ENCODE measurements at regions not wholly inside any gene's neighbourhood (a gene's known extent, or its start where the extent isn't known, plus 50 kb on each side); places are given as distances from the start of the nearest gene placed in this dataset.
"Not testable (repeated sequence)": the region's sequence is repeated elsewhere in the genome, so short reads cannot be mapped to it uniquely, and the experiment has no call there.

GRCh38 chr2:111375320-111375883 is 254.7 kb downstream of the BCL2L11 start:
- DNase-seq (ENCODE audit: low spot score); H3K27ac ChIP-seq; H3K4me3 ChIP-seq: not testable (repeated sequence)

GRCh38 chr2:111376272-111376970 is 255.7 kb downstream of the BCL2L11 start:
- not testable (repeated sequence) for H3K4me3 ChIP-seq; DNase-seq (ENCODE audit: low spot score); H3K27ac ChIP-seq

GRCh38 chr2:111376971-111377352 is 256.2 kb downstream of the BCL2L11 start:
- DNase-seq (ENCODE audit: low spot score); H3K4me3 ChIP-seq; H3K27ac ChIP-seq: not testable (repeated sequence)

GRCh38 chr2:111377386-111377959 is 256.8 kb downstream of the BCL2L11 start:
- H3K27ac ChIP-seq; DNase-seq (ENCODE audit: low spot score); H3K4me3 ChIP-seq: not testable (repeated sequence)

DNA sequence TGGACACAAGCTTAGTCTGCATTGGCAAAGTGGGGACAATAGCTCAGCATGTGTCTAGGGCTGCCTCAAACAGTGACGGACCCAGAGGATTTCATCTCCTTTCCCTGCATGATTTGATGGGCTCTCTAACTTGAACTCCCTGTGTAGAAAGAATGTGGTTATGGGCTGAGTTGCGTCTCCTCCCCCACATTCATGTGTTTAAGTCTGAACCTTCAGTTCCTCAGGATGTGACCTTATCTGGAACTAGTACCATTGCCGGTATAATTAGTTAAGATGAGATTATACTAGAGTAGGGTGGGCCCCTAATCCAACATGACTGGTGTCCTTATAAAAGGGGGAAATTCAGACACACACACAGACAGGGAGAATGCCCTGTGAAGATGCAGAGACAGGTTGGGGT is 257.6 kb downstream of the BCL2L11 start:
- DNase-seq (ENCODE audit: low spot score); H3K27ac ChIP-seq; H3K4me3 ChIP-seq: not testable (repeated sequence)

DNA sequence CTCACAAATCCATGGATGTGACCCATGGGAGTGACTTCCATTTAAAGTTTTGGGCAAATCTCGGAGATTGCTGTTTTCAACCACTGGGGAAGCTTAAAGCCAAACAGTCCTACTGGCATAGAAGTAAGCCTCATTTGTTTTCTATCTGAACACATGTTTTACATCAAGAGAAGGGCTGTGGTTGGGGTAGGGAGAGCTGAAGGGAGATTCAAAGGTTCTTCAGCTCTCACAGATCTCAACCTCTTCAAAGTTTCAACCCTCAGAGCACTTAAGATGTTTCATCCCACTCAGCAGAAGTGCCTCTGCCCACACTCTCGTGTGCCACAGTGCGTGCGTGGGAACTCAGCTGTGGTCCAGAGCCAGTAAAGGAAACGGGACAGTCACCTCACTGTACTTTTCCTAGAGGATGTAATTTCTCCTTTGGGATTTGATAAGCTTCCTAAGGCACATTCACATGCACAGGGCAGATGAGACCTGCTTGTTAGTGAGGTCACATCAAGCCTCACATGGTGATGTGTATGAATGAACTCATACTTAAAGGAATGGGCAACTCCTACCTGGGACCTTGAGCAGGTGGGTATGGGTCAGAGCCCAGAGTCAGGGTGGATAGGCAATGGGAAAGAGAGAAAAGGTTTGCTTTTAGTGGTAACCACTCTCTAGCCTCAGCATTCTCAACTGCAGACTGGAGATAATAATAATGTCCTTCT is 260.2 kb downstream of the BCL2L11 start:
- H3K4me3 ChIP-seq; H3K27ac ChIP-seq; DNase-seq (ENCODE audit: low spot score): not testable (repeated sequence)

- not testable (repeated sequence) for DNase-seq (ENCODE audit: low spot score); H3K27ac ChIP-seq; H3K4me3 ChIP-seq
These were observed 261.0 kb downstream of the BCL2L11 start for GRCh38 chr2:111381530-111382306.

DNA sequence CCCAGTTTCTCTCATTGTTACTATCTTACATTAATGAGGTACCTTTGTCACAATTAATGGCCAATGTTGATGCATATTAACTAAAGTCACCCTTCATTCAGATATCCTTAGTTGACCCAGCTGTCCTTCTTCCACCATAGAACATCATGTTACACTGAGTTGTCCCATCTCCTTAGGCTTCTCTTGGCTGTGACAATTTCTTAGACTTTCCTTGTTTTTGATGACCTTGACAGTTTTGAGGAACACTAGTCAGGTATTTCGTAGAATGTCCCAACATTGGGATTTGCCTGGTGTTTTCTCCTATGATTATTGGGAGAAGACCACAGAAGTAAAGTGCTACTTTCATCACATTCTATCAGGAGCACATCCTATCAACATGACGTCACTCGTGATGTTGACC is 261.8 kb downstream of the BCL2L11 start:
- H3K4me3 ChIP-seq; DNase-seq (ENCODE audit: low spot score); H3K27ac ChIP-seq: not testable (repeated sequence)

GRCh38 chr2:111383311-111383710 is 262.6 kb downstream of the BCL2L11 start:
- not testable (repeated sequence) for H3K27ac ChIP-seq; H3K4me3 ChIP-seq; DNase-seq (ENCODE audit: low spot score)

DNA sequence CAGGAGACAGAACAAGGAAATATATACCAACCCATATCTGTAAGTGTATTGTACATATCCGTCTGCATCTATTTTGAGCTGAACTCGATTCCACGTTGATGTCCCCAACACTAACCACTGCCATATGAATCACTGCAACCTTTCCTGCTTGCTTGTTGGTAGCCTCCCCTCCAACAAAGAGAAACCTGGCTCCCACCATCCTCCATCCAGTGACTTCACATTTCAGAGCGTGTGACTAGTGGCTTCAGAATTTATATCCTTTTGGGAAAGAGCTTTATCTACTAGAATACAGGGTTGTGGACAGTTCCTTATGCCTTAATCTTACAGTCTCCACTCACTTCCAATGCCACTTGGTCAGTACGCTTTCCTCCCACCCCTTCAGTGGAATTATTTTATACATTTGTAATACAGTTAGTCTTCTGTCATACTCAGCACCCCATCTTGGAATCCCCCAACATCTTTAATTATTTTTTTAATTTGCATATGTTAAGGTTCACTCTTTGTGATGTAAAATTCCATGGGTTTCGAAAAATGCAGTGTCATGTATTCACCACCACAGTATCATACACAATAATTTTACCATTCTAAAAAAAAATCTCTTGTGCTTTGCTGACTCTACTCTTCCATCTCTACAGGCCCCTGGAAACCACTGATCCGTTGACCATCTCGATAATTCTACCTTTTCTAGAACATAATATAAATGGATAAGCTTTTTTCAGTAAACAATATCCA is 264.7 kb downstream of the BCL2L11 start:
- DNase-seq (ENCODE audit: low spot score); H3K27ac ChIP-seq; H3K4me3 ChIP-seq: not testable (repeated sequence)

DNA sequence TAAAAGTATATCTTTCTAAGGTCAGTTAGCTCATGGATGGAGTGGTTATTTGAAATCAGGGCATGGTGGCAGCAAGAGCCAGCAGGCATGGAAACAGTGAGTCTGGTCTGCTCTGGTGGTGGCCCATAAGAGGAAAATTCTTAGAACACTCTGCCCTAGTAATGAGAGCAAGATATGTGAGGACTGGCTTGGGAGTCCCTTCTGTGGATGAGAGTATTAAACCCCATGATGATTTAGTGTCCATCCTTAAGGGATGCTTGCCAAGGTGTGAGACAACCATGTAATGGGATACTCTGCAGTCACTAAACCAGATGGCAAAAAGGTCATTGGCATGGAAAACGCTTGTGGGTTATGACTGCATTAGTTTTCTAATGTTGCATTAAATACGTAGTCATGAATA is 269.9 kb downstream of the BCL2L11 start:
- not testable (repeated sequence) for H3K27ac ChIP-seq; DNase-seq (ENCODE audit: low spot score)

DNA sequence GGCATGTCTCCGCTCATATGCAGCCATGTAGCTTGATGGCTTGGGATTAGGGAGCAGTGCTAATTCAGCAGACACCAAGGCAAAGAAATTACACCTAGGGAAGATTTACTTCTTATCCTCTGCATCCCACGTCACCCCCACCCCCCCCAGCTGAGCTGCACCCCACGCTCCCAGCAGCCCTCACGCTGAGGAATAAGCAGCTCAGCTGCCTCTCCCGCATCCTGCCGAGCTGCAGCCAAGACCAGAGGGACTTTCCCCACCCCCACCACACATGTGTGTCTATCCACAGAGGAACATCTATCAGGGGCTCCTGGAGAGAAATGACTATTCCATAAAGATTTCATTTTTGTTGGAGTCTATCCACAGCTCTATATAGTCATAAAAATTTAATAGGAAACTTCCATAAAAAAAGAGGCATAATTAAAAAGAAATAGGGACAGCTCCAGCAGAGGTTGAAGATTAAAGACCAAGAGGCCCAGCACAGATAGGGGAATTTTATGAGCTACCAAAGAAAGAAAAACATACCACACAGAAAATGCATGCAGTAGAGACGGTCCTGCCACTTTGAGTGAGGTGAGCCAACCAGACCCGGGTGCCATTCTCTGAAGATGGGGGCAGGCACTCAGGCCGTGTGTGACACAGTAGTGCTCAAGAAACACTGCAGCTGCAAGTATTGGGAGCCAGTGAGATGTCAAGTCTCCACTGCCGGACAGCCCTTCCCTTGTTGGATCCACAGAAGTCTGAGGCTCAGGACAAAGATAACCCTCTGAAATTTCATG is 274.8 kb downstream of the BCL2L11 start:
- H3K27ac ChIP-seq; DNase-seq (ENCODE audit: low spot score); H3K4me3 ChIP-seq: not testable (repeated sequence)

More for the DNA sequence above, 269.9 kb downstream of the BCL2L11 start:
- not testable (repeated sequence) for H3K4me3 ChIP-seq

- H3K27ac ChIP-seq; DNase-seq (ENCODE audit: low spot score); H3K4me3 ChIP-seq: not testable (repeated sequence)
These were observed 280.0 kb downstream of the BCL2L11 start for GRCh38 chr2:111400598-111401253.

- DNase-seq (ENCODE audit: low spot score); H3K27ac ChIP-seq; H3K4me3 ChIP-seq: not testable (repeated sequence)
These were observed 280.8 kb downstream of the BCL2L11 start for GRCh38 chr2:111401270-111402140.

DNA sequence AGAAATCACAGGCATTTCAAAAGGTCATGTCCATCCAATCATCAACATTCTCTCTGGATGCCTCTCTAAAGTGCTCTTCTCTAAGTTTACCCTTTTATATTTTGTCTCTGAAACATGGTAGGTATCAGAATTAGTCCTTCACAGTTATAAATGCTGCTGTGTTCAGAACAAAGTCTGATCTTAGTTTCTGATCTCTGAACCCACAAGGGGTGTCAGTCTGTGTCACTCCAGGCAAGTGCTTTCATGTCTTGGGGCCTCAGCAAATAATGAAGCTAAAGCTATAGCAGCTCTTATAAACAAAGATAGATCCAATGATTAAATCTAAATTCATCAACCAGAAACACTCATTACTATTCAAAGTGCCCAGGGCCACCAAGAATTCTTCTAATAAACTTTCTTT is 281.7 kb downstream of the BCL2L11 start:
- DNase-seq (ENCODE audit: low spot score); H3K4me3 ChIP-seq; H3K27ac ChIP-seq: not testable (repeated sequence)

DNA sequence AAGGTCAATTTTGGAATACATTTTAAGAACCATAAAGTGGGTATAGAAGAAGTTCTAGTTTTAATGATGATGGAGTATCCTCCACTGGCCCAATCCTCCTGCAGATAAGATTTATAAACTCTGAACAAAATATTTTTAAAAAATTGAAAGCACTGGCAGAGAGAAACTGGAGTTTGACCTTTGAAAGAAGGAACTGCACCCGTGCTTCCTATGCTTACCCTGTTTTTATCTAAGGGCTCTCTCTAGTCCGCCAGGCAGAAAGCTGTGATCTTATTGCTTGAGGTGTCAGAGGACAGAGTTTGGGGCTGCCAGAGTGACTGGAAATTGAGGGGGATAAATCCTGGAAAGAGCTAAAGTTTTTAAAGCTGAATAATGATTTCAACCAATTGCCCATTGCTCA is 282.6 kb downstream of the BCL2L11 start:
- H3K4me3 ChIP-seq; H3K27ac ChIP-seq; DNase-seq (ENCODE audit: low spot score): not testable (repeated sequence)

Measured in coronary artery (tissue), 2 donors.